DMS153 (cell line): ENCODE measurements at regions not wholly inside any gene's neighbourhood (a gene's known extent, or its start where the extent isn't known, plus 50 kb on each side); places are given as distances from the start of the nearest gene placed in this dataset.

Source experiments
- DNase-seq: peaks from one replicate; lab custom pipeline; 2025; lab: John Stamatoyannopoulos, UW

DNA sequence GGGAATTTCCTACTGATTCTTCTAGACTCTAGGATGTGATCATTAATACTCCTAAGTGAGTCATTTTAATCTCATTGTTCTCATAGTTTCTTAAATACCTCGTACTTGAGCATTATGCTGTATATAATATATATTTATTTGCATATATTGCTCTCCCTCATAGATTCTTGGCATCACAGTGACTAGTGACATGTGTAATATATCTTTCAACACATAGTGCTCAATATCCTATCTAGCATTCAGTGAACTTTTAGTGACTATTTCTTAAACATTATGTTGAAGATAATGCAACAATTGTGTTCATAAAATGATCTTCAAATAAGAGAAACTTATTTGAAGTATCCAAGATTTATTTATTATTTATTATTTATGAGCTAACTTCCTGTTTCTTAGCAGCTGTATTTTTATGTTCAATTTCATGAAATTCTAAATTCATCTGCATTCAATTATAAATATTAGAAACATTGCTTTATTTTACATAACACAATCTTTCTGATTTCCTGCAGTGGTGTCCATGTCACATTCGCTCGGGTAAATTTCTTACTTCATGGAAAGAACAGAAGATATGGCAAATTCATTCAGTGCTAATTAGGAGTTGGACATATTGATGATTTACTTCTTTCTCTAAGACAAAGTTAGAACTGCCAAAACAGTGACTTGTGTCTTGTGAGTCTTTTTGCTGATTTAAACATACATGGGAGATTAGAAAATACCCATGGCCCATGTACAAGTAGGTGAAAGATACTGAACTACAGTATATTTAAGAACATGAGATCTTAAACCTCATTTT, 1095.5 kb upstream of the IGFBP7 start:
- no peak for DNase-seq

DNA sequence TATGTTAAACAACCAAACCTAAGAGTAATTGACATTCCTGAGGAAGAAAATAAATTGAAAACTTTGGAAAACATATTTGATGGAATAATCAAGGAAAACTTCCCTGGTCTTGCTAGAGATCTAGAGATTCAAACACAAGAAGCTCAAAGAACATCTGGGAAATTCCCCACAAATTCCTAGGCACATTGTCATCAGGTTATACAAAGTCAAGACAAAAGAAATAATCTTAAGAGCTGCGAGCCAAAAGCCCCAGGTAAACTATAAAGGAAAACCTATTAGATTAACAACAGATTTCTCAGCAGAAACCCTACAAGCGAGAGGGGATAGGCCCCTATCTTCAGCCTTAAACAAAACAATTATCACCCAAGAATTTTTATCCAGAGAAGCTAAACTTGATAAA, 1082.0 kb upstream of the IGFBP7 start:
- DNase-seq: no peak

DNA sequence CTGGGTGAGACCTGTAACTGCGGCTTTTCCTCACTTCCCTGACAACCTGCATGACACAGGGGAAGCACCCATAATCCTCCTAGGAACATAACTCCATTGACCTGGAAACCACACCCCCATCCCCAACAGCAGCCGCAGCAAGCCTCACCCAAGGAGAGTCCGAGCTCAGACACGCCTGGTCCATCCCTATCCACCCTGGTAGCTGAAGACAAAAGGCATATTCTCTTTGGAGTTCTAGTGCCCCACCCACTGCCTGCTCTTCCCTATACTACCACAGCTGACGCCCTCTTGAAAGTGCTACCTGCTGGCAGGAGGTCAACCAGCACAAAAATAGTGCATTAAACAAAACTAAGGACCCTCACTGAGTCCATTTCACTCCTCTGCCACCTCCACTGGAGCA, 1080.9 kb upstream of the IGFBP7 start:
- DNase-seq: no peak

DNA sequence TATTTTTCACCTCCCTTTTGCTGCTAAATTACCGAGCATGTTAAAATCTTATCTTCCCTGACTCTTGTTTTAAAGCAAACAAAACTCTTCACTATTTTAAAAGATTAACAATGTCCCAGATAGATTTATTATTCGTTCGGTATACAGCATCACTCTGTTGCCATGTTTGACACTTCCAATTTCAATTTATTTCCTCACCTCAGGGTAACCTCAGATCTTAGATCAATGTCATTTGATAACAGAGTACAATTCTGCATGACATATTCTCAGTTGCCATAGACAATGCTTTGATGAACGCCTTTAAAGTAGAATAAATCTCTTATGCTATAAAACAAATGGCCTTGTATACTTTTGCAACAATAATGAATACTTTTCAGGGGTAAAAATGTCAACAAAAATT, 1078.1 kb upstream of the IGFBP7 start:
- DNase-seq: no peak

DNA sequence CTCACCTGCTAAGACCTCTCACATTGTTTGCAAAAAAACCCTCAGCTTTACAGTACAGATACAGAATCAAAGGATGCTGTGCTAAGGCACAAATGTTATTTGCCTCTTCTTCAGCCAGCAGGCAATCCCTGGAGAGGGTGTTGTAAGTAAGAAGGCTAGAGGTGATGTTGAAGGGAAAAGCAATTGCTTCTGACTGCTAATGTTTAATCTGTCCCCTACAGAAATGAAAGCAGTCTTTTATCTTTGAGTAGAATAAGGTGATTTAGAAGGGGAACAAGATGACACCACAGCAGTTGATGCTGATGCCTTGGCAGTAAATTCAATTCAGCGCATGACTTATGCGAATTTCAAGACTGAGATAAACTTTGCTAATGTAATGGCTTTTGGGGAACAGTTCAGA, 1064.8 kb upstream of the IGFBP7 start:
- no peak for DNase-seq

DNA sequence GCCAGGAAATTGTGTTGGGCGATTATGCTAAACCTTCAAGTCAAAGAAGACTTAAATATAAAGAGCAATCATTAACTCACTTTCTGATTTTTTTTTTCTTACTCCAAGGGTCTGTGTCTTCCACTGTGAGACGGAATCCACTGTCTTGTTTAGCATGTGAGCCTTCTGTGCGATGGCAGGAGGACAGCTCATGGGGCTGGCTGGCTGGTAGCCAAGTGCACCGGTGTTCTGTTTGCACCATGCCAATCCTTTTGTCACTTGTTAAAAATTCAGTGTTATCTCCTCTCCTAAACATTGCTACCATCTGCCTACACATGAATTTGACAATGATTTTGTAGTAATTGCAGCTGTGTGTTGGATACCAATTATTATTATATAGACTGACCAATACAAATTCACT, 1056.3 kb upstream of the IGFBP7 start:
- no peak for DNase-seq

DNA sequence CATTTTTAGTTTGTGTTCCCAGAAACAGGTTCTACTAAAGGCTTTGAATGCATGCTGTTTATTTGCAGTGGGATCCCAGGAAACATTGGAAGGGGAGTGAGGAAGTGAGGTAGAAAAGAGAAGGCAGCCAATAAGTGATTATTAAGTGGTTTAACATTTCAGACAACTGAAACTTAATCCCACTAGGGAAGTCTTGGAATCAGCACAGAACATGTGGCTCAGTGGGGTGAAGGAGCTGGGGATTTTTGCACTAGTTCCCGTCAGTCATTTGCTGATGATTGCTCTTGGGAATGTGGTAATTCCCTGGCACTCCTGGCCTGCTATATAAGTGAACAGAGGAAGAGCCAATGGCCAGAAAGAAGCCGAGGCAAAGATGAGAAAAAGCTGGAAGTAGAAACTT, 1053.0 kb upstream of the IGFBP7 start:
- DNase-seq: no peak

DNA sequence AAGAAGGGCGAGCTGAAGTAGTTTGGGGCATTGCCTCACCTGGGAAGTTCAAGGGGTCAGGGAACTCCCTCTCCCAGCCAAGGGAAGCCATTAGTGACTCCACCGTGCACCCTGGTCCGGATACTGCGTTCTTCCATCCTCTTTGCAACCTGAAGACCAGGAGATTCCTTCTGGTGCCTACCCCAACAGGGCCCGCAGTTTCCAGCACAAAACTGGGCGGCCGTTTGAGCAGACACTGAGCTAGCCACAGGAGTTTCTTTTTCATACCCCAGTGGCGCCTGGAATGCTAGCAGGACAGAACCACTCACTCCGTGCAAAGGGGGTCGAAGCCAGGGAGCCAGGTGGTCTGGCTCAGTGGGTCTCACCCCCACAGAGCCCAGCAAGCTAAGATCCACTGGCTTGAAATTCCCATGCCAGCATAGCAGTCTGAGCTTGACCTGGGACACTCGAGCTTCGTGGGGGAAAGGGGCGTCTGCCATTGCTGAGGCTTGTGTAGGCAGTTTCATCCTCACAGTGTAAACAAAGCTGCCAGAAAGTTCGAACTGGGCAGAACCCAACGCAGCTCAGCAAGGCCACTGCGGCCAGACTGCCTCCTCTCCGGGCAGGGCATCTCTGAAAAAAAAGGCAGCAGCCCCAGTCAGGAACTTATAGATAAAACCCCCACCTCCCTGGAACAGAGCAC, 1039.4 kb upstream of the IGFBP7 start:
- DNase-seq: no peak

DNA sequence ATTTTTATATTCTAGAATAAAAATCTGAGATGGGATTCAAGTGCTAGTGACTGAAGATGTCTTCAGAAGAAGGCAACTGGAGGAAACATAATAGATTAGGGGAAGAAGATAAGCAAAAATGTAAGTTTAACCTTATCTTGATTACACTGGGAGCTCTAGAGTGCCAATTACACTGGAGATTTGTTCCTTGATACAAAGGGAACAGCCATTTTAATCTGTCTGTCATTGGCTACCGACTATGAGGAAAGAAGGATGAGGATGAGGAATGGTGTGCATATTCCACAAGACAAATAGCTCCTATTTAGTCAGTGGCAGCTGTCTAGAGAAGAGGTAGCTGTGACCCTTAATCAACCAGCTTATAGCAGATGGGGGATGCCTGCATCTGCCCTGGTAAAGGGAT, 1034.5 kb upstream of the IGFBP7 start:
- no peak for DNase-seq

DNA sequence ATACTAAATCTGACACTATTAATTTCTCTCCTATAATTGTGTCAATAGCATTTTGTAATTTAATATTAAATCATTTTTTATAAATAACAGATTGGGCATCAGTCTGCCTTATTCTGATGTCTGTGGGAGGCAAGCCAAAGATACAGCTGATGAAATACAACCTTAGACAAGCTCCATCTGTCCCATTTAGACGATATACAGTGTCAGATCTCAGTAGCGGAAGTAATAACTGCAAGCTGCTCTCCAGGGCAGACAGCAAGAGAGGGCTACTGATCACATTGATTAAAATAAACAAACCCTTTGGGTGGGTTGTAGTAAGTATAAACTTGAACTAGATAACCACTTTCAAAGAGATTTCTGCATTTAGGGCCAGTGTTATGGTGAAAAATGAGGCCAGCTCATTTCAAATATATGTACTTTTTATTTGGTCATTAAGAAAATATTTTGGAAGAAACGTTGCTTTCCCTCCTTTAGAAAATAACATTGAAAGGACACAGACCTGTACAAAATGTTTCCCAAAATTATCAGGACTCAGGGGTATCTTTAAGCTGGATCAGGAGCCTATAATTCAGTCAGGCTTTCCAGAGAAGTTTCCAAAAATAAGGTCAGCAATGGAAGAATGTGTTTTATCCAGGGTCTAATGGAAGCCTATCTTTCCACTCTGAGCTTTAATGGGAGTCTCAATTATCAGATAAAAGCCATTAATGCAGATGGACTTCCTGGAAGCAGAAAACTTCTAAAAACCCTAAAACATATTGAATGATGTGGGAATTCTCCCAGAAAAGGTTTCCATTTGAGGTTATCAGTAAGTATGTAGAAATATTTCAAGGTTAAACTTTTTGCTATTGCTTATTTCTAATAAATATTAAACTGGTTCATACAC, 1028.8 kb upstream of the IGFBP7 start:
- no peak for DNase-seq

DNA sequence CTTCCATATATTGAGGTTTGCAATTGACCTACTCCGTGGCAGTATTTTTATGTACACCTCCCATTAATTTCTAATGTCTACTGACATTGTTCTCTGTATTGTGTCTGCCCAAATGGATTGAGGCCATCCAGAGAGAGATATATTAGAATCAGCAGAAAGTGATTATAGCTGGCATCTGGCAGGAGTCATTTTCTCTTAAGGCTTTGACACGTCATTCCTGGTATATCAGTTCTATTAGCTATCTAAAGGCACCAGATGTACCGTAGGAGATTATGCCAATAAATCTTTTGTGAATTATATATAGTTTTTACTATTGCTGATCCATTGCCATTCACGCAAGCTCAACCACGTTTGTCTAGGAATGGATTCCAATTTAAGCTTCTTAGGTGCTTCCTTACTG, 1026.4 kb upstream of the IGFBP7 start:
- DNase-seq: no peak

DNA sequence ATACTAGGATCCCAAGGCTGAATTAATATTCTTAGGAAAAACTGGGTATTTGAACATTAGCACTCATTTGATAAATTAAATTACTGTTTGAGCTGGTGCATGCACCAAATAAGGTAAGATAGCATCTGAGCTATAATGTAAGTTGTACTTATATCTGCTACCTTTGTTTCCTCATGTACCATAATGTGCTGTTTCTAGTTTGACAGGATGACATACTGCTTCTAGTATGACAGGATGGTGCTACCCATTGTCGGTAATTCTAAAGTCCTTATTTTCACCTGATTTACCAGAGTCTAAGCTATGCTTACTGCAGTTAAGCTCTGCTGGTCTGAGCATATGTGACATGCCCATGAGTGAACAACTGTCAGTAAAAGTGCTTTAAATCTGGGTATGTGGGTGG, 1017.5 kb upstream of the IGFBP7 start:
- DNase-seq: no peak

DNA sequence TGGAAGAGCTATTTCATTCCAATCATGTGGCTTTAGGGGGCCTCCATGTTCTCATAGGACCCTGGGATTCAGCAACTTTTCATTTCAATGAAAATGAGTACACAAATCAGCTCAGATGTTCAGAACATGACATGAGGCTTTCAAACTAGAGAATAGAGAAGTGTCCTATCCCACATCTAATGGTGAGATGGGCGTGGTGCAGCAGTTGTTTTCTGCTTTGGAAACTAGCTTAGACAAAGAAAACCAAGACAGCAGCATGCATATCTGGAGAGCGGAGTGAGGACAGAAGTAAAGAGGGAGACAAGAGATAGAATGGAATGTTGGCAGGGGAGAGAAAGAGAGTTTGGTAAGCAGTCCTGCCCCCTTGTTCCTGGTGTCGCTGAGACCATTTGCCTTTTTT, 1009.1 kb upstream of the IGFBP7 start:
- no peak for DNase-seq

DNA sequence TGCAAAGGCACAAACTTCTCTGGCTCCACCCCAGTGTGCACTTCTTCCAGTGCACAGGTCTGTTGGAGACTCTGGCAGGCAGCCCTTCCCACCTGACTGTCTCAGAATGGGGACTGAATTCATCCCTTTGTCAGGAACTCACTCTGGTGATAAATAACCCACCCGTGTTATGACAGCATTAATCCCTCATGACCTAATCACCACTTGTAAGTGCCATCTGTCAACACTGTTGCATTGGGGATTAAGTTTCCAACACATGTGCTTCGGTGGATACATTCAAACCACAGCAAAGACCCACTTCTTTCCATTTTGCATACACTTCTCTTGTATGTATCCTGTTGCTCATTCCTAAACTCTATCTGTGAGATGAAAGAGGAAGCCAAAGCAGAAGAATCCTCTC, 1002.9 kb upstream of the IGFBP7 start:
- DNase-seq: no peak

DNA sequence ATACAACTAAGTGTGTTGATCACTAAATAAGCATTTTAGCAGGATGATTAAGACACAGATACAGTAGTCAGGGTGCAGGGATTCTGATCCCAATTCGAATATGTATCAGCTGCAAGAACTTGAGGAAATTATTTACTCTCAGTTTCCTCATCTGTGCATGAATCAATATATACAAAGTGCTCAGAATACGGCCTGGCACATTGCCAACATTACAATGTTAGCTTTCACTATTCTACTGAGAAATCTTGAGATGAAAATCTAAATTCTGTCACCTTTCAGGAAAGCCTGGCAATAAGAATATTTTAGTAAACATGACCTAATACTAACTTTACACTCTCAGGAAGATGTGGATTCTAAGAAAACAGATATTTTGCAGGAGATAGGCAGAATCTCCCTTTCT, 1001.6 kb upstream of the IGFBP7 start:
- DNase-seq: no peak

DNA sequence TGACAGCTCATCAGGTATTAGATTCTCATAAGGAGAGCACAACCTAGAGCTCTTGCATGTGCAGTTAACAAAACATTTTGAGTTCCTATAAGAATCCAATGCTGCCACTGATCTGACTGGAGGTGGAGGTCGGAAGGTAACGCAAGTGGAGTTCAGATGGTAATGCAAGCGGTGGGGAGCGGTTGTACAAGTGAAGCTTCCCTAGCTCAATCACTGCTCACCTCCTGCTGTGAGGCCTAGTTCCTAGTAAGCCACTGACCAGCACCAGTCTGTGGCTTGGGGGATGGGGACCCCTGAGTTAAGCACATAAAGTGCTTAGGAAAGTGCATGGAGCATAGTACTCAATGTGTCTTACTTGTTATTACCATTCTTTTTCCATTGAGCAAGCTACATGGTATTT, 983.2 kb upstream of the IGFBP7 start:
- DNase-seq: no peak

DNA sequence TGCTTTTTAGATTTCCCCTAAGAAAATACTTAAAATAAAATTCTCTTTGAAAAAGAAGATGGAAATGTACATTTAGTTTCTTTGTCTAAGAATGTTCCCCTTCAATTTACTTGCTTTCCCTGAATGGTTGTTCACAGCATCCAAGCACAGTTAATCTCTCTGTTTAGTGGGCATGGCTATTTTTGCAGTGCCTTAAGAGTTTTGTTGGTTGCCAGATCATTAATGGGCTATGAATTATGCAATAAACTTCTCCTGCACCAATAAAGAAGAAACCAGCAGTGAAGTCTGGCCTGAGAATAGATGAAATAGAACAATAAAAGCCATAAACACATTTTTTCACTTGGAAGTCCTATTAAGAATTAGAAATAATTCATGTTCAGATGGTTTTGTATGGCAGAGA, 980.4 kb upstream of the IGFBP7 start:
- no peak for DNase-seq

DNA sequence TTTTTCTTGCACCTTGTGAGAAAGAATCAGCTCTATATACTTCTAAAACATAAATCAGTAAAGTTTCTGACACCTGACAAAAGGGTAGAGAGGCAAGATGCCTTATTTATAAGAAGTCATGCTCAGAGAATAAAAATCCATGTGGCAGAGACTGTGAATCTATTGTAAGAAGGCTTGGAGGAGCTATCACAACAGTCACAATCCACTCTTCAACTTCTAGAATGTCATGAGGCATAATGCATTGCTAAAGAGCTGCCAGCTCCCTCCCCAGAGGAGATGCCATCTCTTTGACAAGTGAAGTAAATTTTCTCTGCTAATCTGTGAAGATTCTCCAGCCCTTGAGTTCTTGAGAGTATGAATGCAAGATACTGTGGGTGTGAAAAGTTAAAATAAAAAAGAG, 971.2 kb upstream of the IGFBP7 start:
- DNase-seq: no peak

DNA sequence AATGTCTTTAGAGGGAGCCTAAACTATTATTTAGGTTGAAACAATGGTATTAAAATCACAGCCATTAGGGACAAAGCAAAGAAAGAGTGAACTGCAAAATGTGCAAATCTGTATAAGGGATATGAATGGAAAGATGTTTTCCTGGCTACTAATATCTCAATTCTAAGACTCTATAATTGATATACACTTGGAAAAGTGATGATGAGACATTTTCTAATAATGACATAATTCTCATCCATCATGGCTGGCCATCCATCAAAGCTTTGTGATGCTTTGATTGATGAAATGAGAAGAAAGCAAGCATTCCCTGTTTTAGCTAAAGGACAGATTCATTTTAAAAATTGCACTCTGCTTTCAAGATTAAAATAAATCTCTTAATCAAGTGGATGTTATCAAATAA, 965.5 kb upstream of the IGFBP7 start:
- DNase-seq: no peak

DNA sequence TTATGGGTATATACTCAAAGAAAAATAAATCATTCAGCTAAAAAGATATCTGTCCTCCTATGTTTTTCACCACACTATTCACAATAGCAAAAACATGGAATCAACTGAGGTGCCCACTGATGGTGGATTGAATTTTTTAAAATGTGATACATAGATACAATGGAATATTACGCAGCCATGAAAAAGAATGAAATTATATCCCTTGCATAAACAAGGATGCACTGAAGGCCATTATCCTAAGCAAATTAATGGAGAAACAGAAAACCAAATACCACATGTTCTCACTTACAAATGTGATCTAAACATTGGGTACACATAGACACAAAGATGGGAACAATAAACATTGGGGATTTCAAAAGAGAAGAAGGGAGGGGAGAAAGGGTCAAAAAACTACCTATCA, 964.2 kb upstream of the IGFBP7 start:
- DNase-seq: no peak

DNA sequence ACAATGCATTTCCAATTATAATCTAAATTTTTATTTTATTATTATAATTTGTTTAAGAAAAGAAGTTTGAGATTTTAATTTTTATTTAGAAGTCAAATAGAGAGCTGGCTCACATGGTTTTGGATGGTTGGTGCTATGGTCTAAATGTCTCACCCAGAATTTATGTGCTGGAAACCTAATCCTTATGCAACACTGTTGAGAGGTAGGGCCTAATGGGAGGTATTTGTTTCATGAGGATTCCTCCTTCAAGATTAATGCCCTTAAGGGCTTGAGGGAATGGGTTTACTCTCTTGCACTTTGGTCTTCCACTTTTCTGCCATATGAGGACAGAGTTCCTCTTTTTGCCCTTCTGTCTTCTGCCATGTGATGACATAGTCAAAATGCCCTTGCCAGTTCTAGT, 960.5 kb upstream of the IGFBP7 start:
- DNase-seq: no peak

DNA sequence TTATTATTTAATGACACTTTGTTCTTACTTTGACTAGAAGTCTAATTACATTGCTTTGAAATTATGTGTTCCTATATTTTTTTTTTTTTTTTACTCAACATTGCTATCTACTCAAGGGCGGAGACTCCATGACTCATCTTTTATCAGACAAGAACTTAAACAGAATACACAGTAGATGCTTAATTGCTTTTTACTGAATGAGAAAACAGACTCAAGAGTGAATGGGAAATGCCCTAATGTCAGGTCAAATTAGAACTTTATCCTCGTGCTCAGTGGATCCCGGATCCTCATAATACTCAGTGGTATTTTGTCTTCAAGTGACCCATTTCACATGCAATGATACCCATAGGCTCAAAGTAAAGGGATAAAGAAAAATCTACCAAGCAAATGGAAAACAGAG, 954.5 kb upstream of the IGFBP7 start:
- no peak for DNase-seq
